Stimulated activated naive CD8-positive, alpha-beta T cell treated with anti-CD3 and anti-CD28 coated beads, Interleukin-15, amount 100 ng/mL, for 72 hours (primary cell): ENCODE measurements at regions not wholly inside any gene's neighbourhood (a gene's known extent, or its start where the extent isn't known, plus 50 kb on each side); places are given as distances from the start of the nearest gene placed in this dataset.
A peak's percentile ranks its signal among the peaks of the same experiment; 100 is the strongest.
"Not testable (repeated sequence)": the region's sequence is repeated elsewhere in the genome, so short reads cannot be mapped to it uniquely, and the experiment has no call there.

Experiments
- ATAC-seq: fragments of 150-1000 bp; cut with Tn5 transposase; 2 replicates; pipeline ENCODE4 v1.10.0; 2021; ENCODE audit warnings: mild to moderate bottlenecking, moderate library complexity
- DNase-seq, 2 donors: peaks; one replicate each; pipeline ENCODE4 v3.0.0; 2021 to 2022
- H3K27ac Mint-ChIP-seq, 2 donors: one replicate each; pipeline ENCODE4 v1.8.0; 2022; ENCODE audit warnings: mild to moderate bottlenecking in 2 of 2, mixed read lengths in 2 of 2, moderate library complexity in 2 of 2
- H3K27me3 Mint-ChIP-seq: one replicate; pipeline ENCODE4 v1.8.0; 2022; ENCODE audit warnings: mixed read lengths
- H3K4me1 Mint-ChIP-seq: one replicate; pipeline ENCODE4 v1.8.0; 2022; ENCODE audit warnings: mild to moderate bottlenecking, mixed read lengths
- H3K4me3 Mint-ChIP-seq, 2 donors: one replicate each; pipeline ENCODE4 v1.8.0; 2022; ENCODE audit warnings: mild to moderate bottlenecking in 2 of 2, mixed read lengths in 2 of 2, moderate library complexity in 1 of 2
- H3K9me3 Mint-ChIP-seq, 2 donors: one replicate each; pipeline ENCODE4 v1.8.0; 2022; ENCODE audit warnings: mixed read lengths in 2 of 2

DNA sequence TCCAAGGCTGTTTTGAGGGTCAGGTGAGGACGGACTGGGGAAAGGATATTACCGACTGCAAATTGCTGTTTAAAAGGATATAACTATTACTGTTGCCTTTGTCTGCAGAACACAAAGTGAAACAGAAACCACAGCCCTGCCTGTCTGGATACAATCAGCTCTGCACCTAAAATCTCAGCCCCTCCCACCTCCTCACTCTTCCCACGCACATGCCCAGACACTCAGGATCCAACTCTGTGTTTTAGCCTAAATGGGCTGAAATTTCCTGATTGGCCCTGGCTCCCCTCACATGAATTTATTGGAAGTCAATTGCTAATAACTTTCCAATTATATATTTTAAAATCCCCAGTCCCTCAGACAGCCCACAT lies 176.3 kb upstream of the PPP1R26 start:
- ATAC-seq (no peak), DNase-seq (no peak)
- Mint-ChIP-seq H3K4me3 (no peak overlapping the region), H3K9me3 (peaks cover 0 to 9% of the 10 kb centered on the region in 2 donors), H3K27ac (no peak overlapping the region), H3K4me1 (no peaks in the 10 kb centered on the region), H3K27me3 (peaks cover 23% of the 10 kb centered on the region)

DNA sequence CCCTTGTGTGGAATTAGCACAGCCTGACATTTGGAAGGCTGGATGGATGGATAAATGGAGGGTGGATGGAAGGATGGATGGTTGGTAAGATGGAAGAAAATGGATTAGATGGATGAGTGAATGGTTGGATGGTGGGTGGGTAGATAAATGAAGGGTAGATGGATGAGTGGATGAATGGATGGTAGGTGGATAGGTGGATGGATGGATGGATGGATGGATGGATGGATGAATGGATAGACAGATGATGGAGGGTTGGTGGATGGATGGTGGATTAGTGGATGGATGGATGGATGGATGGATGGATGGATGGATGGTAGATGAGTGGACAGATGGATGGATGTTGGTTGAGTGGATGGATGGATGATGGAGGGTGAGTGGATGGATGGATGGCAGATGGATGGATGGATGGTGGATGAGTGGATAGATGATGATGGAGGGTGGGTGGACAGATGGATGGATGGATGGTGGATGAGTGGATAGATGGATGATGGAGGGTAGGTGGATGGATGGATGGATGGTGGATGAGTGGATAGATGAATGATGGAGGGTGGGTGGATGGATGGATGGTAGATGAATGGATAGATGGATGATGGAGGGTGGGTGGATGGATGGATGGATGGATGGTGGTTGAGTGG lies 175.6 kb upstream of the PPP1R26 start:
- H3K9me3 Mint-ChIP-seq, result peaks cover 0 to 9% of the 10 kb centered on the region in 2 donors
- no peak overlapping the region for H3K27ac Mint-ChIP-seq
- H3K27me3 Mint-ChIP-seq, result peaks cover 27% of the 10 kb centered on the region
- ATAC-seq (no peak), DNase-seq (no peak)
- no peak overlapping the region for H3K4me3 Mint-ChIP-seq
- no peaks in the 10 kb centered on the region for H3K4me1 Mint-ChIP-seq

DNA sequence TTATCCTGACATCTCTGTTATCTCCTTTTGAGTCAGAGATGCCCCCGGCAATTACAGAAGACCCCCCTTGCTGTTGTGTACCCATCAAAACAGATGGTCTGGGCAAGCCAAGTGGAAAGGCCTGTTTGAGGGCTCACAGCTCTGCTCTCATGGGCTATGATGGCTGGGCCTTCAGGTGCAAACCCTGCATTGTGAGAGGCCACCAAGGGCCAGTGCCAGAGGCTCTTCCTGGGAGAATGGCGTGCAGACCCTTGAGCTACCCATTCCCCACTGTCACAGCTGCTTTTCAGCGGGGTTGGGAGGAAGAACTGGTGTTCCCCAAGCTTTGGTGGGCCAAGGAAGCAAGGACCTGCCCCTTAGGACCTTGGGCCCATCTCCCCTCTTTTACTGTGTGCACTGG lies 174.7 kb upstream of the PPP1R26 start:
- no peak for DNase-seq
- peaks cover 0 to 9% of the 10 kb centered on the region in 2 donors for H3K9me3 Mint-ChIP-seq
- no peaks in the 10 kb centered on the region for H3K4me1 Mint-ChIP-seq
- H3K4me3 Mint-ChIP-seq, result no peak overlapping the region
- H3K27ac Mint-ChIP-seq, result no peak overlapping the region
- no peak for ATAC-seq
- peaks cover 35% of the 10 kb centered on the region for H3K27me3 Mint-ChIP-seq

DNA sequence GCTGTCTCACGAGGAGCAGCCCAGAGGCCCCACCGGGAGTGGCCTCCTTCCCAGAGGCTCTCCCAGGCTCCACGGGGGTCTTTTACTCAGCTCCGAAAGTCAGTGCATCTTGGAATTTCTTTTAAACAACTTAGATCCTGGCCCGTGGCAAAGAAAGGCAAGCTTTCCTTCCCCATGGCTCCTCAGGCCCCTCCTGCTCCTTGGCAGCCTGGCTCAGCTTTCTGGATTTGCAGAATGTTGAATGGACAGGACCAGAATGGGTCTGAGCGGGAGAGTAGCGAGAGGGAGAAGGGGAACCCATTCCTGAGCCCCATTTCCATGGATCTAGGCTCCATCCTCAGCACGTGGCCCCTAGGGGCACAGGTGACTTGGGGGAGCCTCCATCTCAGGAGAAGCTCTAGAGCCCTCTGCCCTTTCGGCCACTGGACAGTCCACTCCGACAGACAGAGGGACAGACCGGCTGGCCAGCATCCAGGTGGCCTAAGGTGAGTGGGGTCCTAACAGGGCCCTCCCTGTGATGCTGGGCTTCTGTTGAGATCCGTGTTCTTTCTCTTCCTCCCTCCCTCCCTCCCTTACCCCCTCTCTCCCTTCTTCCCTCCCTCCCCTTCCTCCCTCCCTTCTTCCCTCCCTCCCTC lies 173.9 kb upstream of the PPP1R26 start:
- Mint-ChIP-seq H3K27me3 (peaks cover 28% of the 10 kb centered on the region), H3K4me3 (no peak overlapping the region), H3K9me3 (peaks cover 0 to 9% of the 10 kb centered on the region in 2 donors), H3K27ac (no peak overlapping the region), H3K4me1 (no peaks in the 10 kb centered on the region)
- DNase-seq, result no peak
- no peak for ATAC-seq

DNA sequence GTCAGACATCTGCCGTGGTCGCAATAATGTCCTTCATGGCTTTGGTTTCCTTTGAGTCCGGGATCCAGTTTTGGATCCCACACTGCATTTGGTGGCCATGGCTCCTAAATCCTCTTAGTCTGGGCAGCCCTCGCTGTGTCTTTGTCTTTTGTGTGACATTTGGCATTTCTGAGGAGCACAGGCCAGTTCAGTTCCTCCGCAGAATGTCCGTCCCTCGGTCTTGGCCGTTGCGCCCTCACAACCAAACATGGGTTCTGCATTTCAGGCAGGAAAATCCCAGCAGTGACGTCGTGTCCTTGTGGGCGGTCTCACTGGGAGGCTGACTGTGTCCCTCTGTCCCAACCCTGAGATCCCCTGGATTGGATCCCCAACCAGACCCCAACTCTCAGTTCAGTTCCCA lies 172.9 kb upstream of the PPP1R26 start:
- Mint-ChIP-seq H3K4me3 (no peak overlapping the region), H3K9me3 (peaks cover 0 to 9% of the 10 kb centered on the region in 2 donors), H3K27me3 (peaks cover 25% of the 10 kb centered on the region), H3K4me1 (no peaks in the 10 kb centered on the region), H3K27ac (no peak overlapping the region)
- DNase-seq (no peak), ATAC-seq (no peak)

DNA sequence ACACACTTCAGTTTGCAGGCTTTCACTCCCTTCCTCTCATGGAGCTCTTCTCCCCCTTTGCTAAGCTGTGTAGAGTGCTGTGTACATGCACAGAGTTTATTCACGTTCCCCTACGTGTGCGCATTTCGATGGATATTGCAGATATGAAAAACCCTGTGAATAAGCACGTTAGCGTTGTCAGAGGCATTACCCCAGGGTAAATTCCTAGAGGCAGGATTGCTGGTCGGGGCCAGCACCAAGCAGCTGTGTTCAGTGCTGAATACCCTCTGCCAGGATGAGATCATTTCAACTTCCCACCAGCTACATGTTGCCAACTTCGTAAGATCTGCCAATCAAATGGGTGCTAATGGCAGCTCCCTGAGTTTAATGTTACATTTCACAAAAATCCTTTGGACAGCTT lies 172.3 kb upstream of the PPP1R26 start:
- peaks cover 0 to 11% of the 10 kb centered on the region in 2 donors for H3K9me3 Mint-ChIP-seq
- H3K4me1 Mint-ChIP-seq, result no peaks in the 10 kb centered on the region
- H3K27ac Mint-ChIP-seq, result no peak overlapping the region
- no peak overlapping the region for H3K4me3 Mint-ChIP-seq
- H3K27me3 Mint-ChIP-seq, result peaks cover 25% of the 10 kb centered on the region
- DNase-seq (no peak), ATAC-seq (no peak)

DNA sequence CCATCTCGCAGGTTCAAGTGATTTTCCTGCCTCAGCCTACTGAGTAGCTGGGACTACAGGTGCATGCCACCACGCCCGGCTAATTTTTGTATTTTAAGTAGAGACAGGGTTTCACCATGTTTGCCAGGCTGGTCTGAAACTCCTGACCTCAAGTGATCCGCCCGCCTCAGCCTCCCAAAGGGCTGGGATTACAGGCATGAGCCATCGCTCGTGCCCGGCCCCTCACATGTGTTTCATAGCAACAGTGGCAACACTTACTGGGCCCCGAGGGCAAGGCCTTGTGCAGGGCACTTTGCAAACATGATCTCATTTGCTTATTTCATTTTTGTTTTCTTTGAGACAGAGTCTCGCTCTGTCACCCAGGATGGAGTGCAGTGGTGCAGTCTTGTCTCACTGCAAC lies 171.7 kb upstream of the PPP1R26 start:
- peaks cover 3 to 17% of the 10 kb centered on the region in 2 donors for H3K9me3 Mint-ChIP-seq
- peaks cover 25% of the 10 kb centered on the region for H3K27me3 Mint-ChIP-seq
- H3K4me3 Mint-ChIP-seq, H3K27ac Mint-ChIP-seq, H3K4me1 Mint-ChIP-seq, ATAC-seq, DNase-seq: not testable (repeated sequence)

DNA sequence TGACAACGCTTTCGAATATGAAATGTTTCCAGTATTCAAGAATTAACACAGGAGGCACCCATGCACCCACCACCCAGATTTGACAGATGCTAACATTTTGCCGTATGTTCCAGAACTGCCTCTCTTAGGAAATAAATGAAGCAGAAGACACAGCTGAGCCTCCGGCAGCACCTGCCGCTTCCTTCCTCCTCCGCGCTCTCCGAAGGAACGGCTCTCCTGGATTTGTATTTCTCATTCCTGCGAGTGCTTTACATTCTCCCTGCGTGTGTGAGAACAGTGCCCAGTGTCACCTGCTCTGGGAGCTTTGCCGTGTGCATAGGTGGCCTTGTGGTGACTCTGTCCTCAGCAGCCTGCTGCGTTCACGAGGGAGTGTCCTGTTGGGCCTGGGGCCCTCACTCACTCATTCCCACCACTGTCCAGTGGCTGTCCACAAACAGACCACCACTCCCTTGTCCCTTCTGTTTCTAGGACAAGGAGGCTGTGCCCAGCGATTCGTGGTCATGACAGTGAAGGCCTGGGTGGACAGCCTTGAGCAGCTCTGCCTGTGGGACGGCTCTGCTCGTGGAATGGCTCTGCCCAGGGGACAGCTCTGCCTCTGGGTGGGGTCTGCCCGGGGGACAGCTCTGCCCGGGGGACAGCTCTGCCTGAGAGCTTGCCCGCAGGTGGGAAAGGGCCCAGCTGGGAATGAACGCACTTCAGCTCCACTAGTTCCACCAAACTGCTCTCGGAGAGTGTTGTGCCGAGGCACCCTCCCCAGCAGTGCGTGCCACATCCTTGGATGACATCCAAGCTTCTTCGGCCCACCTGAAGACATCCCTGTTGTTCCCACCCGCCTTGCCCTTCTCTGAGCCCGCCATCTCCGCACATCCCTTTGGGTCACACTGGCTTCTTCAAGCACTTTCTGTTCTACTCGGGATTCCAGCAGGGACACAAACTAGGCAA lies 170.5 kb upstream of the PPP1R26 start:
- H3K4me3 Mint-ChIP-seq, result no peak overlapping the region
- H3K27me3 Mint-ChIP-seq, result peaks cover 25% of the 10 kb centered on the region
- peaks cover 10 to 13% of the 10 kb centered on the region in 2 donors for H3K9me3 Mint-ChIP-seq
- ATAC-seq (no peak), DNase-seq (no peak)
- no peaks in the 10 kb centered on the region for H3K4me1 Mint-ChIP-seq
- no peak overlapping the region for H3K27ac Mint-ChIP-seq

DNA sequence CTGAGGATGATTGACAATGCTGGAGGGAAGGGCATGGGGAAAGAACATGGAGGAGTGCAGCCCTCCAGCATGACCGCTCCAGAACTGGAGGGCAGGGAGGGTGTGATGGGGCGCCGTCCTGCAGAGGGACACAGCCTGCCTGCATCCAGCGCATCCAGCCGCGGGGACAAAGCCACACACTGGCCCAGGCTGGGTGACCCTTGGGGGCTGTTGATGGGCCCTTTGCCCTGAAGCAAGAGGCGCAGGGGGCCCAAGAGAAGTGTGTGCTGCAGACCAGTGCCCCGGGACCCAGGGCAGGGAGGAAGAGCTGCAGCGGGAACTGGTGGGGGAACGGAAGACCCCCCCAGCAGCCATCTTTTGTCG lies 169.8 kb upstream of the PPP1R26 start:
- Mint-ChIP-seq H3K4me3 (no peak overlapping the region), H3K9me3 (peaks cover 8 to 10% of the 10 kb centered on the region in 2 donors), H3K27me3 (peaks cover 25% of the 10 kb centered on the region), H3K27ac (no peak overlapping the region), H3K4me1 (no peaks in the 10 kb centered on the region)
- ATAC-seq (no peak), DNase-seq (no peak)

DNA sequence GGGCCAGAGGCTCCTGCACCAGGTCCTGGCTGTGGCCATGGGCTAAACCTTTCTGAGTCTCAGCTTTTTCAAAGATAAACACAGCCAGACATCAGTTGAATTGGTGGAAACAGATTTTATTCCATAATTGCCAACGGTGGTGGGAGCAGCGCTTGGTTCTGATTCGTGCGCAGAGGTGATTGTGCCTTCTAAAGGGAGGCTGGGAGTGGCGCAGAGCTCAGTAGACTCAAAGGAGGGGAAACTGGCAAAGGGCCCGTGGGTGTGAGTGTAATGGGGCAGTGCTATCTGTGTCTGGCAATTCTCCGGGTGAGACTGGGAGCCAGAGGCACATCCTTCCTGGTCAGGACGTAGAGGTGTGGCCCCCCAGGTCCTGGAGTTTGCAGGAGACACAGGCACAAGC lies 169.4 kb upstream of the PPP1R26 start:
- Mint-ChIP-seq H3K27ac (peak overlapping the region in 1 of 2 donors; percentile 62), H3K27me3 (peaks cover 25% of the 10 kb centered on the region), H3K4me1 (no peaks in the 10 kb centered on the region), H3K9me3 (peaks cover 8 to 10% of the 10 kb centered on the region in 2 donors), H3K4me3 (no peak overlapping the region)
- ATAC-seq, result no peak
- DNase-seq, result no peak

DNA sequence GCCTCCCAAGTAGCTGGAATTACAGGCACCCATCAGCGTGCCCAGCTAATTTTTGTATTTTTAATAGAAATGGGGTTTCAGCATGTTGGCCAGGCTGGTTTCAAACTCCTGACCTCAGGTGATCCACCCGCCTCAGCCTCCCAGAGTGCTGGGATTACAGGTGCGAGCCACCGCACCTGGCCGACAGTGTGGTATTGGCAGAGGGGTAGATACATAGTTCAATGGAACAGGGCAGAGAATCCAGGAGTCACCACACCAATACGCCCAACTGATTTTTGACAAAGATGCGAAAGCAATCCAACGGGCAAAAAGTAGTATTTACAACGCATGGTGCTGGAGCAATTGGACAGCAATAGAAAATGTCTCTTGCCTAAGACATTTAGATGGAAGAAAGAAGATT lies 164.0 kb upstream of the PPP1R26 start:
- H3K27me3 Mint-ChIP-seq, result peaks cover 7% of the 10 kb centered on the region
- H3K4me3 Mint-ChIP-seq, result no peak overlapping the region
- peaks cover 8 to 10% of the 10 kb centered on the region in 2 donors for H3K9me3 Mint-ChIP-seq
- H3K27ac Mint-ChIP-seq, result no peak overlapping the region
- H3K4me1 Mint-ChIP-seq, result no peaks in the 10 kb centered on the region
- ATAC-seq (no peak), DNase-seq (no peak)

DNA sequence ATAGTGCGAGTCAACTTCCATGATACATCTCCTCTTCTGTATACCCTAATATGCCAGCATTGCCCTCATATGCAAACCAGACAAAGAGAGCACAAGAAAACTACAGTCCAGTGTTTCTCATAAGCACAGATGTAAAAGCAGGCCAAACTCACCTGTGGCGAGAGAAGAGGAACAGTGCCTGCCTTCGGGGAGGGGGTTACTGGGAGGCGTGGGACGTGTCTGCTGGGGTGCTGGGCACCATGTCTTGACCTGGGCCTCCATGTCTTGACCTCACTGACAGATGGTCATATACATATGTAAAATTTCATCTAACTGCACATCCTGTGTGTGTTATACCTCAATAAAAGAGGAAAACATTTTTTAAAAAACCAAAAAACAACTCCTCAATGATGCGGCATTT lies 159.3 kb upstream of the PPP1R26 start:
- Mint-ChIP-seq H3K4me1 (no peaks in the 10 kb centered on the region), H3K27ac (no peak overlapping the region), H3K27me3 (peaks cover 23% of the 10 kb centered on the region), H3K9me3 (no peaks in the 10 kb centered on the region), H3K4me3 (no peak overlapping the region)
- DNase-seq, result no peak
- no peak for ATAC-seq

DNA sequence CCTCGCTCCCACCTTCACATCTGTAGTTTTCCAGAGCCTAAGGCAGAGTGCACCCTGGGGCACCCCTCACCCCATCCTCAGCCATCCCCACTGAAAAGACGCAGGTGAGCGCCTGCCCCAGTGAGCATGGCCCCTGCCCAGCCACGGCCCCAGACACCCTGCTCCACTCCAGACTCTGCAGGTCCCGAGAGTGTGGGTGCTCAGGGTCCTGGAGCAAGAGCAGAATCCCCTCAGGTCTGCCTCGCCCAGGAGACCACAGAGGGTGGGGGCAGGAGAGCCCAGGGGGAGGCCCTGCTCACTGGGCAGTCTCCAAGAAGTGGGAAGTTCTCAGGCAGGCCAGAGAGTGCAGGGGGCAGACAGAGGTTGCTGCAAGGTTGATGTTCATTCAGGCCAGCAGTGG lies 158.6 kb upstream of the PPP1R26 start:
- H3K27ac Mint-ChIP-seq, result no peak overlapping the region
- DNase-seq, result no peak

DNA sequence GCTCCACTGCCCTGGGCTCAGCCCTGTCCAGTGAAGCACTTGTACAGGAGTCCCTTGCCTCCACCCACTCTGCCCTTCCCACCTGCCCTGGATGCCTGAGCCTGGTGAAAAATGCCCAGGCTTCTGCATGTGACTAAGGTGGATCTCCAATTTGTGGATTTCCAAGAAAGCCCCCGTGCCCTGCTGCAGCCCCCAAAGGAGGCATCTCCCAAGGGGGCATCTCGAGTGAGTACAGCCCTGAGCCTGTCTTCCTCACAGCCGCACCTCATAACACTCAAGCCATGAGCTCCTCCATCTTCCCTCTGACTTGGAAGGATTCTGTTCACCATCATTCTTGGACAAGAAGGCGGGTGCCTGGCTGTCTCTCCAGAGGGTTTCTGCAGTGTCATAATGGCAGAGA lies 158.0 kb upstream of the PPP1R26 start:
- no peak overlapping the region for H3K27ac Mint-ChIP-seq
- no peak for DNase-seq
- peaks cover 23% of the 10 kb centered on the region for H3K27me3 Mint-ChIP-seq
- no peak overlapping the region for H3K4me3 Mint-ChIP-seq
- no peaks in the 10 kb centered on the region for H3K4me1 Mint-ChIP-seq
- H3K9me3 Mint-ChIP-seq, result no peaks in the 10 kb centered on the region
- no peak for ATAC-seq

More for the DNA sequence above, 158.6 kb upstream of the PPP1R26 start:
- H3K4me1 Mint-ChIP-seq, result no peaks in the 10 kb centered on the region
- no peak overlapping the region for H3K4me3 Mint-ChIP-seq
- ATAC-seq, result no peak
- no peaks in the 10 kb centered on the region for H3K9me3 Mint-ChIP-seq
- peaks cover 23% of the 10 kb centered on the region for H3K27me3 Mint-ChIP-seq

DNA sequence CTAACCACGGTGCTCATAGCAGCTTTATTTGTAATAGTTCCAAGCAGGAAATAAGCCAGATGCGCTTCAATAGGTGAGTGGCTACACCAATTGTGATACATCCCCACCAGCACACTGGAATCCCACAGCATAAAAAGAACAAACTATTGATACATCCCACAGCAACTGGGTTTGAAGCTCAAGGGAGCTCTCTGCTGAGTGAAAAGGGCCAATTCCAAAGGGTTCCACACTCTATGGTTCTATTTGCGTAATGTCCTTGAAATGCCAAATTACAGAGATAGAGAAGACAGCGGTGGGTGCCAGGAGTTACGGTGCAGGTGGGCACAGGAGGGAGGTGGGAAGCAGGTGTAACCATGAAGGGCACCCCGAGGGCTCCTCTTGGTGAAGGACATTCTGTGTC lies 155.3 kb upstream of the PPP1R26 start:
- H3K4me1 Mint-ChIP-seq, result no peaks in the 10 kb centered on the region
- no peak overlapping the region for H3K4me3 Mint-ChIP-seq
- peaks cover 43% of the 10 kb centered on the region for H3K27me3 Mint-ChIP-seq
- DNase-seq, result no peak
- no peaks in the 10 kb centered on the region for H3K9me3 Mint-ChIP-seq
- ATAC-seq, result no peak
- no peak overlapping the region for H3K27ac Mint-ChIP-seq

DNA sequence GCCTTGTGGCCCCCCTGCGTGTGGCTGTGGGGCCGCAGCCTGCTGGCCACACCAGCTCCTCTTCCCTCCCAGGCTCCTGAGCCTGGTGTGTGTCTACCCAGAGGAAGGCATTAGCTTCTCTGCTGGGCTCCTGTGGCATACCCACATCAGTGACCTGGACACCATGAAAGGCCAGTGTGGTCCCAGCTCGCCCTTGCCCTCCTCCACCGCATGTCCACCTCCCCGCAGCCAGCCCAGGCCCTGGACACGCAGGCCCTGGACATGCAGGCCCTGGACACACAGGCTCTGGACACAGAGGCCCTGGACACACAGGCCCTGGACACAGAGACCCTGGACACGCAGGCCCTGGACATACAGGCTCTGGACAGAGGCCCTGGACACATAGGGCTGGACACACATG lies 153.4 kb upstream of the PPP1R26 start:
- Mint-ChIP-seq H3K4me1 (no peaks in the 10 kb centered on the region), H3K4me3 (no peak overlapping the region), H3K27me3 (peaks cover 43% of the 10 kb centered on the region), H3K27ac (no peak overlapping the region), H3K9me3 (no peaks in the 10 kb centered on the region)
- no peak for DNase-seq
- no peak for ATAC-seq
